ENCODE measurements at regions not wholly inside any gene's neighbourhood (a gene's known extent, or its start where the extent isn't known, plus 50 kb on each side); places are given as distances from the start of the nearest gene placed in this dataset.
"Not testable (repeated sequence)": the region's sequence is repeated elsewhere in the genome, so short reads cannot be mapped to it uniquely, and the experiment has no call there.

- TF ChIP-seq, protein P1, sequence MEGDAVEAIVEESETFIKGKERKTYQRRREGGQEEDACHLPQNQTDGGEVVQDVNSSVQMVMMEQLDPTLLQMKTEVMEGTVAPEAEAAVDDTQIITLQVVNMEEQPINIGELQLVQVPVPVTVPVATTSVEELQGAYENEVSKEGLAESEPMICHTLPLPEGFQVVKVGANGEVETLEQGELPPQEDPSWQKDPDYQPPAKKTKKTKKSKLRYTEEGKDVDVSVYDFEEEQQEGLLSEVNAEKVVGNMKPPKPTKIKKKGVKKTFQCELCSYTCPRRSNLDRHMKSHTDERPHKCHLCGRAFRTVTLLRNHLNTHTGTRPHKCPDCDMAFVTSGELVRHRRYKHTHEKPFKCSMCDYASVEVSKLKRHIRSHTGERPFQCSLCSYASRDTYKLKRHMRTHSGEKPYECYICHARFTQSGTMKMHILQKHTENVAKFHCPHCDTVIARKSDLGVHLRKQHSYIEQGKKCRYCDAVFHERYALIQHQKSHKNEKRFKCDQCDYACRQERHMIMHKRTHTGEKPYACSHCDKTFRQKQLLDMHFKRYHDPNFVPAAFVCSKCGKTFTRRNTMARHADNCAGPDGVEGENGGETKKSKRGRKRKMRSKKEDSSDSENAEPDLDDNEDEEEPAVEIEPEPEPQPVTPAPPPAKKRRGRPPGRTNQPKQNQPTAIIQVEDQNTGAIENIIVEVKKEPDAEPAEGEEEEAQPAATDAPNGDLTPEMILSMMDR (IDR thresholded peaks at IDR 0.05; ENCODE audit: insufficient read depth, missing control alignments), result no peak
- no peak for DNase-seq (ENCODE audit: insufficient read length, low spot score)
- FAIRE-seq, result no peak
Observed at GRCh38 chr3:175948041-175948440, 1088.9 kb downstream of the NAALADL2 start.

GRCh38 chr3:175941352-175941751 is 1082.2 kb downstream of the NAALADL2 start:
- TF ChIP-seq, protein P1 (IDR thresholded peaks at IDR 0.05; ENCODE audit: insufficient read depth, missing control alignments), result no peak

DNA sequence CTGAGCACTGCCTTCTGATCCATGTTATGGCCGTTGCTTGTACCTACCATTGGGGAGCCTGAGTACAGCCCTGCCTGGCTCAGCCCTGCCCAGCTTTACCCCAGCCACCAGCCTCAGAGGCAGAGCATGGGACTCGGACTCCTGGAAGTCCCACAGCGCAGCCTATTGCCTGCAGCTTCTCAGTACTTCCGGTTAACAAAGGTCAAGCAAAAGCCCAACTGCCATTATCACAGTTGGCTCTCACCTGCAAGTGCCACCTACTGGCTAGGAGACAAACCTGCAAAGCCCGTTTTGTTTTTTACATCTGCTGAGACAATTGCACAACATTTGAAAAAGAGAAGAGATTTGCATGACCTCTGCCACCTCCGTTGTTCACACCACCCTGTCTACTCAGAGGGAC is 1081.7 kb downstream of the NAALADL2 start:
- DNase-seq (ENCODE audit: insufficient read length, low spot score), result no peak
- TF ChIP-seq, protein P1 (IDR thresholded peaks at IDR 0.05; ENCODE audit: insufficient read depth, missing control alignments), result no peak
- no peak for FAIRE-seq

More at GRCh38 chr3:175941352-175941751, 1082.2 kb downstream of the NAALADL2 start:
- FAIRE-seq, result no peak
- no peak for DNase-seq (ENCODE audit: insufficient read length, low spot score)

- TF ChIP-seq, protein P1 (IDR thresholded peaks at IDR 0.05; ENCODE audit: insufficient read depth, missing control alignments), result no peak
- no peak for DNase-seq (ENCODE audit: insufficient read length, low spot score)
- FAIRE-seq, result no peak
Observed at GRCh38 chr3:175940243-175940642, 1081.1 kb downstream of the NAALADL2 start.

GRCh38 chr3:175937367-175937766 is 1078.2 kb downstream of the NAALADL2 start:
- FAIRE-seq; DNase-seq (ENCODE audit: insufficient read length, low spot score): not testable (repeated sequence)

DNA sequence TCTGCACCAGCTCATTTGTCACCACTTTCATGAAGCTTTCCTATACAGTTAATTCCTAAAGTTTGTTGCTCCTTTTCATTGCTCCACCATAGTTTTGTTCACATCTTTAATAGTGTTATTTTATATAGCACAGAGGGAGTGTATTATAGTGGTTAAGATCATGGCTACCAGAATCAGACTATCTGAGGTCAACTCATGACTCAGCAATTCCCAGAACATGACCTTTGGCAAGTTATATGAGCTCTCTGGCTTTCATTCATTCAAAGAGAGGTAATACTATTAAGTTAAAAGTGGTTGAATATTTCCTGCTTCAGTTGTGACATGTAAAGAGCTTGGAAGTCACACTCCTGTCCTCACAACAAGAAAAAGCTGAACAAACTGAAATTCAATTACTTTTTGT is 1073.5 kb downstream of the NAALADL2 start:
- FAIRE-seq (no peak), DNase-seq (ENCODE audit: insufficient read length, low spot score) (no peak)

DNA sequence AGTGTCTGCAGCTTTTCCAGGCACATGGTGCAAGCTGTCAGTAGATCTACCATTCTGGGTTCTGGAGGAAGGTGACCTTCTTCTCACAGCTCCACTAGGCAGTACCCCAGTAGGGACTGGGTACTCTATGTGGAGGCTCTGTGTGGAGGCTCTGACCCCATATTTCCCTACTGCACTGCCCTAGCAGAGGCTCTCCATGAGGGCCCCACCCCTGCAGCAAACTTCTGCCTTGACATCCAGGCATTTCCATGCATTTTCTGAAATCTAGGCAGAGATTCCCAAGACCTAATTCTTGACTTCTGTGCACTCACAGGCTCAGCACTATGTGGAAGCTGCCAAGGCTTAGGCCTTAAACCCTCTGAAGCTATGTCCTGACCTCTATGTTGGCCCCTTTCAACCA is 1060.0 kb downstream of the NAALADL2 start:
- TF ChIP-seq, protein P1 (IDR thresholded peaks at IDR 0.05; ENCODE audit: insufficient read depth, missing control alignments), result no peak
- DNase-seq (ENCODE audit: insufficient read length, low spot score) (no peak), FAIRE-seq (no peak)

More for the DNA sequence above, 1073.5 kb downstream of the NAALADL2 start:
- TF ChIP-seq, protein P1 (IDR thresholded peaks at IDR 0.05; ENCODE audit: insufficient read depth, missing control alignments), result no peak

All from D721Med (cell line).